Stimulated activated CD4-positive, alpha-beta T cell treated with anti-CD3 and anti-CD28 coated beads, TNF-alpha, amount 100 ng/mL, for 1 hour (primary cell): ENCODE measurements at regions not wholly inside any gene's neighbourhood (a gene's known extent, or its start where the extent isn't known, plus 50 kb on each side); places are given as distances from the start of the nearest gene placed in this dataset.
A peak's percentile ranks its signal among the peaks of the same experiment; 100 is the strongest.

Source experiments
- DNase-seq, 3 donors: peaks; one replicate each; pipeline ENCODE4 v3.0.0-alpha.2; 2020; ENCODE audit warnings: low read depth in 3 of 3, low spot score in 1 of 3

- no peak for DNase-seq
Observed at GRCh38 chr17:77454242-77455095, 313.7 kb downstream of the SEC14L1 start.

- DNase-seq = no peak
Observed at GRCh38 chr17:77455111-77455890, 314.5 kb downstream of the SEC14L1 start.

DNA sequence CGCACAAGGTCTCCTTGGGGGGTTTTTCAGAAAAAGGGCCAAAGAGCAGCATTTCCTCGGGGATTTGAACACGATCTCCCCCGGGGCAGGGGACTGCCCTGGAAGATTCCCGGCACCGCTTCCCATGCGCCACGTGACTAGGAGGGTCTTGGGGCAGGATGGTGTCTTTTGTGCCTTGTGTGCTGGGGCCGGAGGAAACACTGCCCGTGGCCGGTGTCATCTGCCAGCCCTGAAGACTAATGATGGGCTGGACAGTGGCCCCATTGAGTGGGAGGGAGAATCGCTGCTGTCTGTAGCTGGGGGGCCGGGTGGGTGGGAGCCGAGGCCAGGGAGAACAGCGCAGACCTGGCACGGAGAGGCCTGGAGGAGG is 315.1 kb downstream of the SEC14L1 start:
- DNase-seq = no peak

DNA sequence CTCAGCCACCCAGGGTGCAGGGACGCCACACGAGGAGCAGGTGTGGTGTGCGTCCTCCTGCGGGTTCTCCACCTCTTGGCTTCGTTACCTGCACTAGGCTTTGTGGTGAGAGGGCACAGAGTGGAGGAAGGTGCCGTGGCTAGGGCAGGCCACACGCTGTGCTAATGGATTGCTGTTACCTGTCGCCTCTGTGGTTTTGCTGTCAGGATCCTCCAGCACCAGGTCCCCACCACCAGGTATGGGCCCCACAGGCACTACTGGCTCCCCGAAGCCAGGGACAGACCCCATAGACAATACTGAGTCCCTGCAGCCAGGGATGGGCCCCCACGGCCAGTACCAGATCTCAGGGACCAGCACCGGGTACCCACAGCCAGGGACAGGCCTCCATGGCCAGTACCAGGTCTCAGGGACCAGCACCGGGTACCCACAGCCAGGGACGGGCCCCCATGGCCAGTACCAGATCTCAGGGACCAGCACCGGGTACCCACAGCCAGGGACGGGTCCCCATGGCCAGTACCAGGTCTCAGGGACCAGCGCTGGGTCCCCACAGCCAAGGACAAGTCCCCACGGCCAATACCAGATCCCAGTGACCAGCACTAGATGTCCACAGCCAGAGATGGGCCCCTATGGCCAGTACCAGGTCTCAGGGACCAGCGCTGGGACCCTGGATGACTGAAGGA is 315.6 kb downstream of the SEC14L1 start:
- no peak for DNase-seq

DNA sequence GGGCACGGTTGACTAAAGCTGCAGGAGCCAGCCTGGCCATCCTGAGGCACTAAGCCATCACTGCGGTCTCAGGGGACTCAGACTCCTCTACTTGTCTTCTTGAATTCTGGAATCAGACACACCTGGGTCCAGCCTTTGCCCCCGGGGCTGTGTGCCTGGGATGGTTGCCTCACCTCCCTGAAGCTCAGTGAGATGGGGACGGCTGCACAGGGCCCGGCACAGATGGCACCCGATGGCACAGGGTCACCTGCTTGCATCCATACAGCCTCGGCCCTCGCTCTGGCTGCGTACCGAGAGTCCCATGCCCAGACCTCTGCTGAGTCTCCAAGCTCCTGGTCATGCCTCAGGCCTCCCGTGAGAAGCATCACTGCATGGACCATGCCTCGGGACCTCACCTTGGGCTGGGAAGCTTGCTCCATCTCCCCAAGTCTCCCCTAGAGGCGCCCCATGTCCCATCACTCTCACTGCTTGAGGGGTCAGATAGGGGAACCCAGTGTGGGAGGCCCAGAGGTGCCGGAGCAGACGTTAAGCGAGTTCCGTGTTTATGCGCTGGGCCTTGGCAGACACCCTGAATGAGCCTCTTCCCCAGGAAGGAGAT is 316.3 kb downstream of the SEC14L1 start:
- DNase-seq = no peak

DNA sequence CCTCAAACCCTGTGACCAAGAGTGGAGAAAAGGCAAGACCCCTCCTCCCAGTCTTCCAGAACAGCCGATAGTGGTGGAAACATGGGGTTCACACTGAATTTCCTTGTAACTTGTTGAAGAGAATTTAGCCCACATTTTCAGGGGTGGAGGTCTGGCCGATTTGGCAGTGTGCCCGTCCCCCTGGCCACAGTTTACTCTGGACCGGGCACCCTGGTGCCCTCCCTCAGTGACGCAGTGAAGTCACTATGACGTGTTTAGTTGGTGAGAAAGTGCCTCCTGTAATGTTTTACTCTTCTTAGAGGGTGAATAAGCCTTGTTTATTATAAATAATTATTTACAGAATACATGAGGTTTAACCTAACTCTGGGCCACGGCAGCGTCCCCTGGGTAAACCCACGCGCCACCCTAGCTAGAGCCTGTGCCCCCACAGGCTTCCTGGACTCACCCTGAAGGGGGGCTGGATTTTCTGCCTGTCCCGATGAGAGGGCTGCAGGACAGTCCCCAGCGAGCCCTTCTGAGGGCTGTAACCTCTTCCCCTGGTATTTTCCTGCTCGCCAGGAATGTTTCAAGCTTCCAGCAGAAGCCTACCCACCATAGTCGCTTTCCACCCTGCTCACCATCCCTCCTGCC is 316.9 kb downstream of the SEC14L1 start:
- DNase-seq = no peak

- no peak for DNase-seq
Observed at GRCh38 chr17:77458202-77459017, 317.6 kb downstream of the SEC14L1 start.

GRCh38 chr17:77459018-77459755 is 318.4 kb downstream of the SEC14L1 start:
- DNase-seq = peak in 1 of 3 donors; percentile 36

DNA sequence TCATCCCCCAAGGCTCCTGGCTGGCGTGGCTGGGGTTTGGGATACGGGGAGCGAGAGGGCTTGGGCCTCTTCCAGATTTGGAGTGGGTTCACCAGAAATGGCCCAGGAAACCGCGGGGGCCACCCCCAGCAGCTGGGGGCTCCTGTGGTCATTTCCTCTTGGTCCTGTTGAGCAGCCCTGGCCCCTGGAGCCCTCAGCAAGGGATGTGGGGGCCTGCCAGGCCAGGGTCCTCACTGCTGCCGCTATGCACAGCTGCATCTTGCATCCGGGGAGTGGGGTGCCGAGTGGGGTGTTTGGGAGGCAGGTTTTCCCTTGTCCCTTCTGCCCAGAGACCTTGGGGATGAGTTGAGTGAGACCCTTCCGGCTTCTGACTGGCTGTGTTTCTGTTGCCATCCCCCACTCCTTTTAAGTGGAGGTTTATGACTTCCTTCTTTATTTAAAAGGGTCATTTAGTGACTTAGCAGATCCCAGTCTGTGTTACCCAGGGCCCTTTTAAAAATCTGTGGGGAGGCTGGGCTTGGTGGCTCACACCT is 319.8 kb downstream of the SEC14L1 start:
- DNase-seq = no peak

DNA sequence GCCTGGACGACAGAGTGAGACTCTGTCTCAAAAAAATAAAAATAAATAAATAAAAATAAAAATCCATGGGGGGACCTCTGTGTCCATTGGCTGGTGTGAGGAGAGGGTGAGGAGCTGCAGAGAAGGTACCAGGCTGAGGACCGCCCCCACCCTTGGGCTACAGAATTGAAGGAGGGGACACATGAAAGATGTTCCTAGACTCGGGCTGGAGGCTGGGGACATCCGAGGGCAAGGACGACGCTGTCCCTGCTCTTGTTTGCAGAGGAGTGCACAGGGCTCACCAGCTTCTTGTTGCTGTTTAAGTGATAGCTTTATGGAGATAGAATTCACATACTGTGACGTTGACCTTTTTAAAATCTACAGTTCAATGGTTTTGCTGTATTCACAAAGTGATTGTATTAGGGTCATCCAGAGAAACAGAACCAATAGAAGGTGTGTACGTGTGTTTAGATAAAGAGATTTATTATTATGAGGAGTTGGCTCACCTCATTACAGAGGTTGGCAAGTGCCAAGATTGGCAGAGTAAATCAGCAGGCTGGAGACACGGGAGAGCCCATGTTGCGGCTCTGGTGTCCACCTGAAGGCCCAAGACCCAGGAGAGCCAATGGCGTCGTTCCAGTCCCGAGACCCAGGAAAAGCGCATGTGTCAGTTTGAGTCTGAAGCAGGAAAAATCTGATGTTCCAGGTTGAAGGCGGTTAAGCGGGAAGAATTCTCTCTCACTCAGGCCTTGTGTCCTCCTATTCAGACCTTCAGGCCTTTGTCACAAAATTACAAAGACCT is 320.7 kb downstream of the SEC14L1 start:
- DNase-seq = no peak

- no peak for DNase-seq
Observed at GRCh38 chr17:77462090-77462489, 321.3 kb downstream of the SEC14L1 start.

- DNase-seq = no peak
Observed at GRCh38 chr17:77462553-77463497, 322.1 kb downstream of the SEC14L1 start.

DNA sequence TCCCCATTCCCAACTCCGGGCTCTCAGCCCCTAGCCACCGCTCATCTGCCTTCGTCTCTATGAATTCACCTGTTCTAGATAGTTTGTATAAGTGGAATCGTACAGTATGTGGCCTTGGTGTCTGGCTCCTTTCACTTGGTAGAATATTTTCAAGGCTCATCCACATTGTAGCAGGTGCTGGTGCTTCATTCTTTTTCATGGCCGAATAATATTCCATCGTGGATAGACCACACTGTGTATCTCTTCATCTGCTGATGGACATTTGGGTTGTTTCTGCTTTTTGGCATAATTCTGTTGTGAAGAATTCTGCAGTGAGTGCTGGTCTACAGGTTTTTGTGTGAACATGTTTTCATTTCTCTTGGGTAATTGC is 324.2 kb downstream of the SEC14L1 start:
- no peak for DNase-seq

GRCh38 chr17:77465358-77466041 is 324.7 kb downstream of the SEC14L1 start:
- peak; percentile 51 to 63 (median 62) for DNase-seq

DNA sequence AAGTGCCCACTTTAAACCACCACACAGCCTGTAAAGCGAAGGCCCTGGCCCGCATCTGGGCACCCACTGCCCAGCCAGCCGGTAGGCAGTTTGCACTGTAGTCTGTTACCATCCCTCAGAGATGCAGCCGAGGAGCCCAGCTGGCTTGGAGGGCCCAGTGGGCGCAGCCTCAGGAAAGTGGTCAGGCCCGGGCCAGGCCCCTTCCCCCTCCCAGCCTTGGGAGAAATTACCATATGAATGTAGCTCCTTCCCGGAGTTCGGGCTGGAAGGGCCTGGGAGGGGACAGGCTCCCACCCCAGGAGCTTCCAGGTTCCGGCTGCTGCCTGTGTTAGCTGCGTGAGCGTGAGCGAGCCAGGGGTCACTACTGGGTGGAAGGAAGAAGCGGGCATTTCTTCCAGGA is 325.4 kb downstream of the SEC14L1 start:
- DNase-seq = no peak

DNA sequence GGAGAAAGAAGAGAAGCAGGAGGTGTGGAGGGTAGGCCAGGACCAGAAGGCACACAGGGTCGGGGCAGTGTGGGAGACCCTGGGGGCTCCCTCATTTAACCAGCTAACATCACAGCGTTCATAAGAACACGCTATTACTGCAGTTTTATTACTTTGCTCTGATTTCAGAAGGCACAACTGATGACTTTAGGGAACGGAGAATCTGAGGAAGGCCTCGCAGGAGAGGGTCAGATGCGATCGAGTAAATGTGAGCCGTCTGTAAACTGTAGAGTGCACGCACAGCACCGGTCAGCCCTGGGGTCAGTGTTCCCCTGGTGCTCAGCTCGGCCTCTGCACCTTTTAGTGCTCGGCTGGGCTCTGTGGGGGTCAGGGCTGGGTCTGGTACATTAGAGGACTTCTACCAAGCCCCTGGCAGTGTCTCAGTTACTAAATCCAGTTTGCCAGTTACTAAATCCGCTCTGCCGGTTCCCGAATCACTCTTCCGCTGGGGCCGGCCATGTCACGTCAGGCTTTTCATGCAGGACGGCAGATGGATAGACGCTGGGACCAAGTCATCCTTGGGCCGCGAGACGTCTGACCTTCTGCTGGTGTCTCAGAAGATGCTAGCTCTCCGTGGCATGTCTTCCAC is 325.9 kb downstream of the SEC14L1 start:
- DNase-seq = no peak
